Activated naive CD8-positive, alpha-beta T cell treated with anti-CD3 and anti-CD28 coated beads for 36 hours (primary cell): ENCODE measurements at regions not wholly inside any gene's neighbourhood (a gene's known extent, or its start where the extent isn't known, plus 50 kb on each side); places are given as distances from the start of the nearest gene placed in this dataset.

Source experiments
- DNase-seq: peaks from one replicate; pipeline ENCODE4 v3.0.0; 2021
- H3K27ac Mint-ChIP-seq: one replicate; pipeline ENCODE4 v1.8.0; 2022; ENCODE audit warnings: mild to moderate bottlenecking, moderate library complexity, mixed read lengths
- H3K27me3 Mint-ChIP-seq: one replicate; pipeline ENCODE4 v1.8.0; 2022; ENCODE audit warnings: mild to moderate bottlenecking, mixed read lengths
- H3K36me3 Mint-ChIP-seq: one replicate; pipeline ENCODE4 v1.8.0; 2021; ENCODE audit warnings: mild to moderate bottlenecking, mixed read lengths
- H3K4me1 Mint-ChIP-seq: one replicate; pipeline ENCODE4 v1.8.0; 2021; ENCODE audit warnings: mixed read lengths
- H3K4me3 Mint-ChIP-seq: one replicate; pipeline ENCODE4 v1.8.0; 2022; ENCODE audit warnings: mild to moderate bottlenecking, moderate library complexity, mixed read lengths
- H3K9me3 Mint-ChIP-seq: one replicate; pipeline ENCODE4 v1.8.0; 2022; ENCODE audit warnings: mixed read lengths

- no peak for DNase-seq
- Mint-ChIP-seq H3K27ac (no peak overlapping the region), H3K4me3 (no peak overlapping the region), H3K36me3 (peaks cover 7% of the 10 kb centered on the region), H3K9me3 (peaks cover 27% of the 10 kb centered on the region), H3K27me3 (peaks cover 3% of the 10 kb centered on the region), H3K4me1 (no peaks in the 10 kb centered on the region)
Observed at GRCh38 chr10:3605882-3606281, 179.1 kb downstream of the KLF6 start.

DNA sequence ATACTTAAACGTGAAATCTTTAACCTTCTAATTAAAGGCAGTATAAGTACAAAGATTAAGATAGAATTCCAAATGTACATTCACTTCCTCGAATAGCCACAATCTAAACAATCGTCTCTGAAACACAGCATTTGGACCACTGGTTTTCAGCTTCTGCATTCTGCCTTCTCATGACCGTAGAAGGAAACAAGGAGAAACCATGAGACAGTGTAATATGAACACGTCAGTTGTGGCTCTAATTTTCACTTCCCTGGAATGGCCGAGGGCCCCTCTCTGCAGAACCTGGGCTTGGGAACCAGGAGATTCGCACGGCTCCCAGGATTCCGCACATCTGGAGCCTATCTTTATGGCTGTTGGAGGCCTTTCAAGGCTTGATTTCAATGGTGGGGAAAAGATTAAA is 189.3 kb downstream of the KLF6 start:
- no peaks in the 10 kb centered on the region for H3K36me3 Mint-ChIP-seq
- no peaks in the 10 kb centered on the region for H3K9me3 Mint-ChIP-seq
- peaks cover 10% of the 10 kb centered on the region for H3K27me3 Mint-ChIP-seq
- no peak for DNase-seq
- H3K4me3 Mint-ChIP-seq, result no peak overlapping the region
- no peak overlapping the region for H3K27ac Mint-ChIP-seq
- H3K4me1 Mint-ChIP-seq, result no peaks in the 10 kb centered on the region

DNA sequence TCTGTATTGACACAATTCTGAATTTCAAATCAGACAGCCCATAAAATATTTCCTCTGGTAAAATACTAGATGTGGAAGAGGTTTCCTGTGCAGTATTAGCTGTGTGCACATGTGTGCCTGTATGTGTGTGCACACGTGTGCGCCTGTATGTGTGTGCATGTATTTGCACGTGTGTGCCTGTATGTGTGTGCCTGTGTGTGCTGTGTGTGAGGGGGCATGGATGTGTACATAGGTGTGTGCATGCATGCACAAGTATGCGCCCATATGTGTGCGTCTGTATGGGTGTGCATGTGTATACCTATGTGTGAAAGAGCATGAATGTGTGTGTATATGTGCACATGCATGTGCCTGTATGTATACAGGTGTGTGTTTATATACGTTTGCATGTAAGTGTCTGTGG is 191.4 kb downstream of the KLF6 start:
- Mint-ChIP-seq H3K27me3 (peaks cover under 1% of the 10 kb centered on the region), H3K4me3 (no peak overlapping the region), H3K27ac (no peak overlapping the region), H3K36me3 (no peaks in the 10 kb centered on the region), H3K9me3 (no peaks in the 10 kb centered on the region), H3K4me1 (no peaks in the 10 kb centered on the region)
- no peak for DNase-seq

DNA sequence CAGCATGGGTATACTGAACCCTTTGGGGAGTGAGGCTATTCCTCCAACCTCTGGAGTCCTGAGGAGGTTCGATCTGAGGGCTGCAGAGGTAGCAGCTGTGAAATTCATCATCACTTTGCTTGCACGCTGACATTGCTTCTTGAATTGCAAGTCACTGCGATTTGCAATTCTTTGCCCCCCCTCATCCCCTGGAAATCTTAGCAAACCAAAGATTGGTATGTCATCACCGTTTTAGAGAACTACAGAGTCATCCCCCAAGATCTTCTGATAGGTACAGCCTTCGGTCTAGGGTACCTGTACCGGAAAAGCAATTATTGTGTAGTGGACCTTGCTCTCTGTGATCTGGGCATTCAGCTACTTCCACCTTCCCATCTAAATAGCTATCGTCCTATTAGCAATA is 192.6 kb downstream of the KLF6 start:
- H3K9me3 Mint-ChIP-seq, result no peaks in the 10 kb centered on the region
- no peak overlapping the region for H3K27ac Mint-ChIP-seq
- no peaks in the 10 kb centered on the region for H3K36me3 Mint-ChIP-seq
- H3K27me3 Mint-ChIP-seq, result no peaks in the 10 kb centered on the region
- H3K4me1 Mint-ChIP-seq, result no peaks in the 10 kb centered on the region
- no peak overlapping the region for H3K4me3 Mint-ChIP-seq
- DNase-seq, result no peak

DNA sequence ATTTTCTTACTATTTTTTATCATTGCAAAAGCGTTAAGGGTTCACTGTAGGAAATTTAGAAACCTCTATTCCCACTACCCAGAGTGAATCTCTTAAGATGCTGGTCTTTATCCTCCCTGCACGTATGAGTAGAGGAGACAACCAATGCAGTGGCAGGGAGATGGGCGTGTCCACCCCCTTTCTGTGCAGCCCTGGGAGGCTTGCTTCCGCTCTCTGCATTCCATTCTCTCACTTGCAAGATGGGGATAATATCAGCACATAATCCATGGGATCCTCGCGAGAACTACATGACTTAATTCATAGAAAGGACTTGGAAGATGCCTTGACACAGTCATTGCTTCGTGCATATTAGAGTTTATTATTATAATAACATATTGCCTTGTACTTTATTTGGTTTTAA is 196.2 kb downstream of the KLF6 start:
- Mint-ChIP-seq H3K9me3 (no peaks in the 10 kb centered on the region), H3K4me1 (no peaks in the 10 kb centered on the region), H3K27me3 (no peaks in the 10 kb centered on the region), H3K27ac (no peak overlapping the region), H3K4me3 (no peak overlapping the region), H3K36me3 (no peaks in the 10 kb centered on the region)
- no peak for DNase-seq

DNA sequence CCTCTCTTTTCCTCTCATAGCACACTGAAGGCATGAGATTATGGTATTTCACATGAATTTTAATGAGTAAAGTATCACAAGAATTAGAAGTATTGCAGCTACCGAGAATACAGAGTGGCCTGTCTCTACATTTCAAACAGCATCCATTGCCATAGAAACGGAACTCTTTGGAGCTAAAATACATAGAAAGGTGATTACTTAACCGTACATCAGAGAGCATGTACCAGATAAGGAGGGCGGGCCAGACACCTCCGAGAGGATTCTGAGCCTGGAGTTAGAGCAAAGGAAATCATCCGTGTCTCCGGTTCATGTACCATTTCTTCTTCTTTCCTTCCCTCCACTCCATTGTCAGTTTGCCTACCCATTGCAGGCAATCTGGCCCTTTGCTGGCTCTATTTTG is 196.7 kb downstream of the KLF6 start:
- H3K4me1 Mint-ChIP-seq, result no peaks in the 10 kb centered on the region
- H3K9me3 Mint-ChIP-seq, result no peaks in the 10 kb centered on the region
- H3K4me3 Mint-ChIP-seq, result no peak overlapping the region
- H3K27me3 Mint-ChIP-seq, result no peaks in the 10 kb centered on the region
- H3K27ac Mint-ChIP-seq, result no peak overlapping the region
- no peak for DNase-seq
- H3K36me3 Mint-ChIP-seq, result no peaks in the 10 kb centered on the region

- Mint-ChIP-seq H3K27ac (no peak overlapping the region), H3K4me1 (no peaks in the 10 kb centered on the region), H3K27me3 (no peaks in the 10 kb centered on the region), H3K9me3 (no peaks in the 10 kb centered on the region), H3K4me3 (no peak overlapping the region), H3K36me3 (no peaks in the 10 kb centered on the region)
- DNase-seq, result no peak
Observed at GRCh38 chr10:3584926-3585784, 199.9 kb downstream of the KLF6 start.

DNA sequence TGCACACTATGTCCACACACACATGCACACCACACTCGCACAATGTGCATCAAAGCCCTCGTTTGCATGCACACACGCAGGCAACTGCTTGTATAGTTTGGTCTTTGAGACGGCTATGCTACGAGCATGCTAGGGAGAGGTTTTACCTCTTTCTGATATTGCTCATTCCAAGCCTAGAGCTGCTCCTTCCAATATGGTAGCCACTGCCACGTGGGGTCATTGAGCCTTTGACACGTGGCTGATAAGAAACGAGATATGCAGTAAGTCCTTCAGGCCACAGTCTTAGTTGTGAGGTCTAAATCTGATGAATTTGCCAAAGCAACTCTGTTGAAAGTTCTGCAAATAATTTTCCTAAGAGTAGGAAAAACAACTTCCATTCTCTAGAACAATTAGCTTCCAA is 204.4 kb downstream of the KLF6 start:
- no peaks in the 10 kb centered on the region for H3K36me3 Mint-ChIP-seq
- no peak for DNase-seq
- no peak overlapping the region for H3K4me3 Mint-ChIP-seq
- no peak overlapping the region for H3K27ac Mint-ChIP-seq
- H3K9me3 Mint-ChIP-seq, result no peaks in the 10 kb centered on the region
- peaks cover 8% of the 10 kb centered on the region for H3K27me3 Mint-ChIP-seq
- H3K4me1 Mint-ChIP-seq, result no peaks in the 10 kb centered on the region

- Mint-ChIP-seq H3K27me3 (peaks cover 8% of the 10 kb centered on the region), H3K4me3 (no peak overlapping the region), H3K36me3 (no peaks in the 10 kb centered on the region), H3K27ac (no peak overlapping the region), H3K4me1 (no peaks in the 10 kb centered on the region), H3K9me3 (no peaks in the 10 kb centered on the region)
- DNase-seq, result no peak
Observed at GRCh38 chr10:3579845-3580244, 205.2 kb downstream of the KLF6 start.

GRCh38 chr10:3578682-3579081 is 206.3 kb downstream of the KLF6 start:
- no peaks in the 10 kb centered on the region for H3K4me1 Mint-ChIP-seq

DNA sequence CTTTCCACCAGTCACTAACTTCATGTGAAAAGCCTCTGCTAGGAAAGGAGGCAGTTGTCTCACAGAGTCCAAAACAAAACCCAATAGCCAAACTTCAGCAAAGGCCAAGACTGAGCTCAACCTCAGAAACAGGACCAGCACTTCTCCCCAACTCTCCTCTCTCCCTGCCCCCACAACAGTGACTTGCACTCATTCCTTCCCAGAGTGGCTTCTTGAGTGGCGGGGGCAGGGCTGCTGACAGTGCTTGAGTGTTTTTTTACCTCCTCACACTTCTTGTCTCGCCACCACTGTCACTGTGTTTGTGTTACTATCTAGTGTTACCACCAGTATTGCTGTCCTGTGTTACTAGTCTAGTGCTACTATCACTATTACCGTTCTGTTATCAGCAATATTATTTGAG is 206.8 kb downstream of the KLF6 start:
- Mint-ChIP-seq H3K4me1 (no peaks in the 10 kb centered on the region), H3K9me3 (no peaks in the 10 kb centered on the region), H3K4me3 (no peak overlapping the region), H3K36me3 (no peaks in the 10 kb centered on the region), H3K27me3 (peaks cover 8% of the 10 kb centered on the region), H3K27ac (no peak overlapping the region)
- no peak for DNase-seq

More at GRCh38 chr10:3578682-3579081, 206.3 kb downstream of the KLF6 start:
- H3K4me3 Mint-ChIP-seq, result no peak overlapping the region
- H3K36me3 Mint-ChIP-seq, result no peaks in the 10 kb centered on the region
- no peak for DNase-seq
- peaks cover 8% of the 10 kb centered on the region for H3K27me3 Mint-ChIP-seq
- no peaks in the 10 kb centered on the region for H3K9me3 Mint-ChIP-seq
- H3K27ac Mint-ChIP-seq, result no peak overlapping the region

GRCh38 chr10:3574451-3574850 is 210.6 kb downstream of the KLF6 start:
- no peak for DNase-seq
- no peak overlapping the region for H3K4me3 Mint-ChIP-seq
- H3K4me1 Mint-ChIP-seq, result no peaks in the 10 kb centered on the region
- H3K27me3 Mint-ChIP-seq, result peaks cover 8% of the 10 kb centered on the region
- no peaks in the 10 kb centered on the region for H3K9me3 Mint-ChIP-seq
- no peak overlapping the region for H3K27ac Mint-ChIP-seq
- no peaks in the 10 kb centered on the region for H3K36me3 Mint-ChIP-seq

- DNase-seq, result no peak
- no peak overlapping the region for H3K4me3 Mint-ChIP-seq
- H3K4me1 Mint-ChIP-seq, result no peaks in the 10 kb centered on the region
- no peak overlapping the region for H3K27ac Mint-ChIP-seq
- no peaks in the 10 kb centered on the region for H3K36me3 Mint-ChIP-seq
- peaks cover 7% of the 10 kb centered on the region for H3K27me3 Mint-ChIP-seq
- H3K9me3 Mint-ChIP-seq, result no peaks in the 10 kb centered on the region
Observed at GRCh38 chr10:3573498-3573897, 211.5 kb downstream of the KLF6 start.

GRCh38 chr10:3571310-3571825 is 213.6 kb downstream of the KLF6 start:
- Mint-ChIP-seq H3K4me3 (no peak overlapping the region), H3K36me3 (no peaks in the 10 kb centered on the region), H3K27ac (no peak overlapping the region), H3K4me1 (peaks cover 6% of the 10 kb centered on the region), H3K9me3 (no peaks in the 10 kb centered on the region), H3K27me3 (no peaks in the 10 kb centered on the region)
- no peak for DNase-seq

- no peak for DNase-seq
- peaks cover 6% of the 10 kb centered on the region for H3K4me1 Mint-ChIP-seq
- H3K27me3 Mint-ChIP-seq, result no peaks in the 10 kb centered on the region
- H3K36me3 Mint-ChIP-seq, result no peaks in the 10 kb centered on the region
- H3K27ac Mint-ChIP-seq, result no peak overlapping the region
- H3K9me3 Mint-ChIP-seq, result peaks cover under 1% of the 10 kb centered on the region
- H3K4me3 Mint-ChIP-seq, result no peak overlapping the region
Observed at GRCh38 chr10:3570855-3571266, 214.1 kb downstream of the KLF6 start.

DNA sequence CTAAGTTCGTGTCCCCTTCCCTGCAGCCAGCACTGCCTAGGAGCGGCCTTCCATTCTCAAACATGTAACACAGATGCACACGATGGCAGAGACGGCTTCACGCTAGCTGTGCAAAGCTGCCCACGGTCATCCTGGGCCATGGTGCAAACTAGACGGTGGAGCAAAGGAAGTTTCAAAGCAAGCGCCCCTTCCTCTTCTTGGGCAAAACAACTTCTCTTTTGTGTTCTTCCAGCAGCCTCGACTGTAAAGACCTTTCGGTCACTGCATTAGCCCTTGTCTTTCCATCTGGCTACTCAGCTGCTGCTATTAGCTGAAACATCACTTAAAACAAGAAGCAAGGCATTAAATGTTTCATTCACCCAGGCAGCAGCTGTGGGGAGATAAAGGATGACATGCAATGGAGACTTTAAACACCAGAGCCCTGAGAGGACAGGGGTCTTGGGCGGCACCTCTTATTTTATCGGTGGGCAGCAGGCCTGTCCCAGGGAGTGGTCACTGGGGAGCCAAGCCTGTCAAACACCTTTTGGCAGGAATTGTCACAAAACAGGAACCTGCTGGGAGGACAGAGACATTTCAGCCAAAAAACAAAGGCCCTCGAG is 214.8 kb downstream of the KLF6 start:
- peaks cover 6% of the 10 kb centered on the region for H3K4me1 Mint-ChIP-seq
- no peaks in the 10 kb centered on the region for H3K27me3 Mint-ChIP-seq
- DNase-seq, result no peak

More for the DNA sequence above, 214.8 kb downstream of the KLF6 start:
- Mint-ChIP-seq H3K4me3 (no peak overlapping the region), H3K36me3 (peaks cover 4% of the 10 kb centered on the region), H3K9me3 (peaks cover 7% of the 10 kb centered on the region), H3K27ac (no peak overlapping the region)
